ENCODE measurements at regions not wholly inside any gene's neighbourhood (a gene's known extent, or its start where the extent isn't known, plus 50 kb on each side); places are given as distances from the start of the nearest gene placed in this dataset.
"Not testable (repeated sequence)": the region's sequence is repeated elsewhere in the genome, so short reads cannot be mapped to it uniquely, and the experiment has no call there.

DNA sequence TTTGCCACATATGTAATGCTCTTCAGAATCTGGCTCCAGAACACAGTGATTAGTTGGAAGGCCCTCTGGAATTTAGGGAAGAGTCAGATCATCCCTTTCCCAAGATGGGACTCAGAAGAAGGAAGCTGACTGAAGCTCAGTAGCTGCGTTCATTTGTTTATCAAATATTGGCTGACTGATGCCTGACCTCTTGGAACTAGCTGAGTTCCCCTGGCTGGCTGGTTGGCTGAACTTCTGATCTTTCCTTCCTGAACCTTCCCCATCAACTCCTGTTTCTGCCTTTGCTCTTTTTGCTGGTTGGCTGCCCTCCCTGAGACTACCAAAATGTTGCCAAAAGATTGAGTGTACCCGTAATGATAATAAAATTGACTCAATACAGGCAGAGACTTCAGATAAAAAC lies 866.5 kb upstream of the INTU start:
- Histone ChIP-seq H3K9me3 (ENCODE audit: control insufficient read depth, low read length) (no peaks in the 10 kb centered on the region), H3K36me3 (ENCODE audit: control insufficient read depth in 1 of 2, insufficient read depth in 2 of 2, low read length in 1 of 2) (no peaks in the 10 kb centered on the region), H3K27me3 (ENCODE audit: control insufficient read depth in 1 of 2, insufficient read depth in 2 of 2, low read length in 1 of 2) (no peaks in the 10 kb centered on the region), H3K4me3 (ENCODE audit: low read length in 2 of 2) (no peak overlapping the region), H3K4me1 (ENCODE audit: control insufficient read depth in 1 of 2, insufficient read depth in 2 of 2, low read length in 2 of 2) (no peaks in the 10 kb centered on the region), H3K27ac (ENCODE audit: low read depth in 1 of 2, low read length in 2 of 2) (peak overlapping the region in 1 of 2 donors; percentile 2)
- no peak for DNase-seq
- intact Hi-C loops (cut with DNase I) = no loop called here
- peak; percentile 71 for ATAC-seq (ENCODE audit: low FRiP score)
- WGBS, 2 donors = 8 to 14% methylated on average over 2 of the region's 2 CpGs

GRCh38 chr4:126768338-126768737 lies 864.4 kb upstream of the INTU start:
- ATAC-seq (ENCODE audit: low FRiP score) (no peak), DNase-seq (no peak)
- Histone ChIP-seq H3K36me3 (ENCODE audit: control insufficient read depth in 1 of 2, insufficient read depth in 2 of 2, low read length in 1 of 2) (no peaks in the 10 kb centered on the region), H3K9me3 (ENCODE audit: control insufficient read depth, low read length) (no peaks in the 10 kb centered on the region), H3K27ac (ENCODE audit: low read depth in 1 of 2, low read length in 2 of 2) (no peak overlapping the region), H3K4me1 (ENCODE audit: control insufficient read depth in 1 of 2, insufficient read depth in 2 of 2, low read length in 2 of 2) (no peaks in the 10 kb centered on the region), H3K27me3 (ENCODE audit: control insufficient read depth in 1 of 2, insufficient read depth in 2 of 2, low read length in 1 of 2) (no peaks in the 10 kb centered on the region), H3K4me3 (ENCODE audit: low read length in 2 of 2) (no peak overlapping the region)
- intact Hi-C loops (cut with DNase I) = no loop called here

GRCh38 chr4:126770811-126771553 lies 861.8 kb upstream of the INTU start:
- ATAC-seq (ENCODE audit: low FRiP score); H3K27me3 ChIP-seq (ENCODE audit: control insufficient read depth in 1 of 2, insufficient read depth in 2 of 2, low read length in 1 of 2); intact Hi-C loops (cut with DNase I); H3K27ac ChIP-seq (ENCODE audit: low read depth in 1 of 2, low read length in 2 of 2); H3K9me3 ChIP-seq (ENCODE audit: control insufficient read depth, low read length); H3K4me1 ChIP-seq (ENCODE audit: control insufficient read depth in 1 of 2, insufficient read depth in 2 of 2, low read length in 2 of 2); H3K36me3 ChIP-seq (ENCODE audit: control insufficient read depth in 1 of 2, insufficient read depth in 2 of 2, low read length in 1 of 2); H3K4me3 ChIP-seq (ENCODE audit: low read length in 2 of 2): not testable (repeated sequence)
- 96 to 97% methylated on average over 41 to 46 of the region's 46 CpGs for WGBS, 2 donors
- DNase-seq = peak in 1 of 2 donors; percentile 67

GRCh38 chr4:126771618-126772017 lies 861.1 kb upstream of the INTU start:
- H3K36me3 ChIP-seq (ENCODE audit: control insufficient read depth in 1 of 2, insufficient read depth in 2 of 2, low read length in 1 of 2); H3K27me3 ChIP-seq (ENCODE audit: control insufficient read depth in 1 of 2, insufficient read depth in 2 of 2, low read length in 1 of 2); intact Hi-C loops (cut with DNase I); DNase-seq; H3K4me1 ChIP-seq (ENCODE audit: control insufficient read depth in 1 of 2, insufficient read depth in 2 of 2, low read length in 2 of 2); H3K9me3 ChIP-seq (ENCODE audit: control insufficient read depth, low read length); H3K4me3 ChIP-seq (ENCODE audit: low read length in 2 of 2); ATAC-seq (ENCODE audit: low FRiP score); H3K27ac ChIP-seq (ENCODE audit: low read depth in 1 of 2, low read length in 2 of 2): not testable (repeated sequence)
- WGBS, 2 donors = 70 to 88% methylated on average over 5 of the region's 5 CpGs

GRCh38 chr4:126772662-126773061 lies 860.1 kb upstream of the INTU start:
- no peak overlapping the region for H3K27ac ChIP-seq (ENCODE audit: low read depth in 1 of 2, low read length in 2 of 2)
- no peaks in the 10 kb centered on the region for H3K27me3 ChIP-seq (ENCODE audit: control insufficient read depth in 1 of 2, insufficient read depth in 2 of 2, low read length in 1 of 2)
- H3K9me3 ChIP-seq (ENCODE audit: control insufficient read depth, low read length) = no peaks in the 10 kb centered on the region
- no peaks in the 10 kb centered on the region for H3K36me3 ChIP-seq (ENCODE audit: control insufficient read depth in 1 of 2, insufficient read depth in 2 of 2, low read length in 1 of 2)
- 0 to 4% methylated on average over 3 of the region's 3 CpGs for WGBS, 2 donors
- H3K4me1 ChIP-seq (ENCODE audit: control insufficient read depth in 1 of 2, insufficient read depth in 2 of 2, low read length in 2 of 2) = peaks cover 0 to 6% of the 10 kb centered on the region in 2 donors
- DNase-seq = no peak
- no peak for ATAC-seq (ENCODE audit: low FRiP score)
- H3K4me3 ChIP-seq (ENCODE audit: low read length in 2 of 2) = no peak overlapping the region
- intact Hi-C loops (cut with DNase I) = no loop called here

- no peak for ATAC-seq (ENCODE audit: low FRiP score)
- H3K27me3 ChIP-seq (ENCODE audit: control insufficient read depth in 1 of 2, insufficient read depth in 2 of 2, low read length in 1 of 2) = no peaks in the 10 kb centered on the region
- H3K4me1 ChIP-seq (ENCODE audit: control insufficient read depth in 1 of 2, insufficient read depth in 2 of 2, low read length in 2 of 2) = peaks cover 0 to 6% of the 10 kb centered on the region in 2 donors
- no peak for DNase-seq
- intact Hi-C loops (cut with DNase I) = no loop called here
- no peak overlapping the region for H3K27ac ChIP-seq (ENCODE audit: low read depth in 1 of 2, low read length in 2 of 2)
- H3K36me3 ChIP-seq (ENCODE audit: control insufficient read depth in 1 of 2, insufficient read depth in 2 of 2, low read length in 1 of 2) = no peaks in the 10 kb centered on the region
- 82 to 85% methylated on average over 5 of the region's 5 CpGs for WGBS, 2 donors
- H3K9me3 ChIP-seq (ENCODE audit: control insufficient read depth, low read length) = no peaks in the 10 kb centered on the region
- no peak overlapping the region for H3K4me3 ChIP-seq (ENCODE audit: low read length in 2 of 2)
Observed at GRCh38 chr4:126775485-126776106, 857.2 kb upstream of the INTU start.

GRCh38 chr4:126776361-126776760 lies 856.4 kb upstream of the INTU start:
- DNase-seq (no peak), ATAC-seq (ENCODE audit: low FRiP score) (no peak)
- H3K9me3 ChIP-seq (ENCODE audit: control insufficient read depth, low read length) = no peaks in the 10 kb centered on the region
- no peaks in the 10 kb centered on the region for H3K27me3 ChIP-seq (ENCODE audit: control insufficient read depth in 1 of 2, insufficient read depth in 2 of 2, low read length in 1 of 2)
- no peak overlapping the region for H3K4me3 ChIP-seq (ENCODE audit: low read length in 2 of 2)
- H3K36me3 ChIP-seq (ENCODE audit: control insufficient read depth in 1 of 2, insufficient read depth in 2 of 2, low read length in 1 of 2) = no peaks in the 10 kb centered on the region
- H3K27ac ChIP-seq (ENCODE audit: low read depth in 1 of 2, low read length in 2 of 2) = no peak overlapping the region
- WGBS, 2 donors = 26 to 30% methylated on average over 5 of the region's 5 CpGs
- intact Hi-C loops (cut with DNase I) = no loop called here
- peaks cover 0 to 6% of the 10 kb centered on the region in 2 donors for H3K4me1 ChIP-seq (ENCODE audit: control insufficient read depth in 1 of 2, insufficient read depth in 2 of 2, low read length in 2 of 2)

GRCh38 chr4:126777649-126778048 lies 855.1 kb upstream of the INTU start:
- DNase-seq (no peak), ATAC-seq (ENCODE audit: low FRiP score) (no peak)
- H3K4me1 ChIP-seq (ENCODE audit: control insufficient read depth in 1 of 2, insufficient read depth in 2 of 2, low read length in 2 of 2) = peaks cover 0 to 6% of the 10 kb centered on the region in 2 donors
- no peaks in the 10 kb centered on the region for H3K27me3 ChIP-seq (ENCODE audit: control insufficient read depth in 1 of 2, insufficient read depth in 2 of 2, low read length in 1 of 2)
- no peaks in the 10 kb centered on the region for H3K9me3 ChIP-seq (ENCODE audit: control insufficient read depth, low read length)
- no peak overlapping the region for H3K4me3 ChIP-seq (ENCODE audit: low read length in 2 of 2)
- no peak overlapping the region for H3K27ac ChIP-seq (ENCODE audit: low read depth in 1 of 2, low read length in 2 of 2)
- intact Hi-C loops (cut with DNase I) = no loop called here
- no peaks in the 10 kb centered on the region for H3K36me3 ChIP-seq (ENCODE audit: control insufficient read depth in 1 of 2, insufficient read depth in 2 of 2, low read length in 1 of 2)
- WGBS, 2 donors = 42 to 49% methylated on average over 1 of the region's 1 CpG

- WGBS, 2 donors = 1 to 4% methylated on average over 3 of the region's 3 CpGs
- H3K27ac ChIP-seq (ENCODE audit: low read depth in 1 of 2, low read length in 2 of 2) = no peak overlapping the region
Observed at GRCh38 chr4:126778348-126778747, 854.4 kb upstream of the INTU start.

More at GRCh38 chr4:126778348-126778747, 854.4 kb upstream of the INTU start:
- Histone ChIP-seq H3K27me3 (ENCODE audit: control insufficient read depth in 1 of 2, insufficient read depth in 2 of 2, low read length in 1 of 2) (no peaks in the 10 kb centered on the region), H3K36me3 (ENCODE audit: control insufficient read depth in 1 of 2, insufficient read depth in 2 of 2, low read length in 1 of 2) (no peaks in the 10 kb centered on the region), H3K9me3 (ENCODE audit: control insufficient read depth, low read length) (no peaks in the 10 kb centered on the region), H3K4me3 (ENCODE audit: low read length in 2 of 2) (no peak overlapping the region), H3K4me1 (ENCODE audit: control insufficient read depth in 1 of 2, insufficient read depth in 2 of 2, low read length in 2 of 2) (peaks cover 0 to 6% of the 10 kb centered on the region in 2 donors)
- intact Hi-C loops (cut with DNase I) = no loop called here
- no peak for ATAC-seq (ENCODE audit: low FRiP score)
- no peak for DNase-seq
